Colon (tissue), 2 donors: ENCODE measurements at regions not wholly inside any gene's neighbourhood (a gene's known extent, or its start where the extent isn't known, plus 50 kb on each side); places are given as distances from the start of the nearest gene placed in this dataset.

ENCODE experiments used
- FAIRE-seq: peaks from 2 replicates; lab custom pipeline; 2012; peaks lifted over from hg19 to GRCh38; lab: Jason Lieb, UNC
- donor health status: control.
- donor health status: control.

- FAIRE-seq: no peak
Observed at GRCh38 chr13:59546178-59546577, 617.5 kb downstream of the DIAPH3 start.

- FAIRE-seq: no peak
Observed at GRCh38 chr13:59547950-59548349, 615.8 kb downstream of the DIAPH3 start.

GRCh38 chr13:59562924-59563323, 600.8 kb downstream of the DIAPH3 start:
- no peak for FAIRE-seq

DNA sequence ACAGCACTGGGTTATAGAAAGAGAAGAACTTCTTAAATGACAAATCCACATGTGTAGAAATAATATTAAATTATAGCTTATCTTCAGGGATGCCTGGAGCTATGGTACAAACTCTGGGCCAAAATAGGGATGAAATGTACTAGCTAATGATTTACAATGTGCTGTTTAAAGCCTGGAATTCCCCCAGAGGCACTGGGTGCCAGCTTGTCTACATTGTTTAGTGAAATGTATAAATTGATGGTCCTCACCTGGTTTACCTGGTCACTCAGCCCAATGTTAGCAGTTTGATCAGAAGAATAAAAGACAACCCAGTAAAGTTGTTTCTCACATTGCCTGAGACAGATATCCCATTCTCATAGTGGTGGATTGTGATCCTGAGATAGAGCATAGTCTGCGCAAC, 597.2 kb downstream of the DIAPH3 start:
- FAIRE-seq: no peak

GRCh38 chr13:59568306-59568705, 595.4 kb downstream of the DIAPH3 start:
- FAIRE-seq: no peak

DNA sequence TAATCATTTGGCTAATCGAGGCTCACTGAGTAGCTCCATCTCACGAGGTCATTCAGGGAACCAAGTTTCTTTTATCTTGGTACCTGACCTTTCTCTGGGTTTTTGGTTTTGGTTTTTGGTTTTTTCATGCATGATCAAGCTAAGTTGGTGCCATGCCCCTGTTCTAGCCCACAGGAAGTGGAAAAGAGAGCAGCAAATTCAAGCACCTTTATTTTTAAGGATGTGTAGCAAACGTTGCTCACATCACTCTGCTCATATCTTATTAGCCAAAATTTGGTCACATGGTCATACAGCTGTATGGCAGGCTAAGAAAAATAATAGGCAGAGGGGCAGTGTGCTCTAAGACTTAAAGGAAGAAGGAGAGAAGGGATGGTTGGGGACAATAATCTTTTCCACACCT, 593.5 kb downstream of the DIAPH3 start:
- FAIRE-seq: no peak

DNA sequence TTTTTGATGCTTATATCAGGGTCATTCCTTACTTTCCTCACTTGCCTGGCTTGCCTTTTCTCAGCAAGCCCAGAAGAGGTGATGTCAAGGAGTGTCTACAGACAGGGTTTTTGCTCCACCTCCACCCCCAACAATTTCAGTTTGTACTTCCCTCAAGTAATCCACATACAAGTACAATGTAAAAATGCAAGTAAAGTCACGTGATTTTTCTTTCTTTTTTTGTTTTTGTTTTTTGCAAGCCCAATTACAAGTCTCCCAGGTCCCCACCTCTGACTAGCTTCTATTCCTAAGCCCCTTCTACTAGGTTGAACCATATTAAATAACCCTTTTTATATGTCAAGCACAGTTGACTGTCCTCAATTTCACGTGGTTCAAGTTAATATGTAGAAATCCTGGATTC, 579.6 kb downstream of the DIAPH3 start:
- FAIRE-seq: no peak

- FAIRE-seq: no peak
Observed at GRCh38 chr13:59584761-59585670, 578.7 kb downstream of the DIAPH3 start.

DNA sequence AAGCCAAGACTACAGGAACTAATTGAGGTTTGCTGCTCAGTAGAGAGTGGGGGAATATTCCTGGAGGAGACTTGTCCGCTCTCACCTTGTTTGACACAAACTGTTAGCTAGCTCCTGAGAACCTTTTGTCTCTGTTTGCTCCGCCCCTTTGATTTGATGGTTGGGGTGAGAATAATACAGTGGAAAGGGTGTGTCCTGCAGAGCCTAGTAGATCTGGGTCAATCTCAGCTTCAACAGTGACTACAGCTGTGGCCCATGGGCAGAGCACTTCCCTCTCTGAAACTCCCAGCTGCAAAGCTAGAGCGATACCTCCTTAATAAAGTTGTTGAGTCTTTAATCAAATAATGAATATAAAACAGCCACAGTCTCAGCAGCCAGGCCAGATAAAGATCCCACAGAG, 576.7 kb downstream of the DIAPH3 start:
- FAIRE-seq: no peak

GRCh38 chr13:59587971-59588716, 575.6 kb downstream of the DIAPH3 start:
- no peak for FAIRE-seq

- no peak for FAIRE-seq
Observed at GRCh38 chr13:59588717-59589067, 575.0 kb downstream of the DIAPH3 start.

DNA sequence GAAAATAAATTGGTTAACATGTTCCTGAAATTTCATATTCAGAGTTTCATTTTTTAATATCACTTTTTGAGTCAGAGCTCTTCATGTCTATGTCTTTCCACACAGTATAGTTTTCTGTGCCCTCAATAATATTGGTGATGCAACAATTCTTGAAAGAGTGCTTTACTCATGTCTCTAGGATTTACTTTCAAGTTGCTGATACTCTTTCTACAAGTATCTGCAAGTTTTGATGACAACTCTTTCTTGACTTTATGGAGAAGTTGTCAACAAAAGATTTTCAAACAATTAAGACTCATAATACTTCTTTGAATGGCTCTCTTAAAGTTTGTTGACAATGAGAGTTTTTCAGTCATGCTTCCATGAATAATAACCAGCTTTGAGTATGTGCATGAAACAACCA, 561.7 kb downstream of the DIAPH3 start:
- FAIRE-seq: no peak

DNA sequence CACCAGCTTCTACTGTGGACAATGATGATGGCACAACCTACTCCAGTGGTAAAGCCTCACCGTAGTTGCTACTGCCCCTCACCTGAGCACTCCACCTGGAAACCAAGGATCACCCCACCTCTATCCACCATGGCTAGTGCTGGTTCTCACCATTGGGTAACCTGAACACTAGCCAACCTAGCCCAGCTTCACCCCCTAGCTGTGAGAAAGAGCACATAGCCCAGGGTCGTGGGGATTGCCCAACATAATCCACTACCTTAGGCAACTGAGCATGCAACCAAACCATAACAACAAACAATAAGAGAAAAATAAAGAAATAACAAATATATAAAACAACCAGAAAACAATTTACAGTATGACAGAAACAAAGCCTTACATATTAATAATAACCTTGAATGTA, 560.1 kb downstream of the DIAPH3 start:
- FAIRE-seq: no peak

DNA sequence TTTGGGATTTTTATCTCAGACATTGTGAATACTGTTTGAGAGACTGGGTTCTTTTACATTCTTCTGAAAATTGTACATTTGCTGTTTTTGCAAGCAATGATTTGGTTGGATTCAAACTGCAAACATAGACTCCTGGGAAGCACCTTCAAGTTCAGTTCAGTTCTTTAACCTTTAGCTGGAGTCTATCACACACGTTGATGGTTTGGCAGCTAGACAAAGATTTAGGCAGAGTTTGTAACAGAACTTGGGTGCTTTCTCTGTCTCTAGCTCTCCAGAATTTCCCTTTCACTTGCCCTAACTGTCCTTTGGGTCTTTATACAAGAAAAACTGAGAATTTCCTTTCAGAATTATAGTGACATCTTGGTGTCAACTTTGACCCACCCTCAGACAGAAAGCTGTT, 556.6 kb downstream of the DIAPH3 start:
- no peak for FAIRE-seq

GRCh38 chr13:59607780-59608233, 555.9 kb downstream of the DIAPH3 start:
- FAIRE-seq: no peak

DNA sequence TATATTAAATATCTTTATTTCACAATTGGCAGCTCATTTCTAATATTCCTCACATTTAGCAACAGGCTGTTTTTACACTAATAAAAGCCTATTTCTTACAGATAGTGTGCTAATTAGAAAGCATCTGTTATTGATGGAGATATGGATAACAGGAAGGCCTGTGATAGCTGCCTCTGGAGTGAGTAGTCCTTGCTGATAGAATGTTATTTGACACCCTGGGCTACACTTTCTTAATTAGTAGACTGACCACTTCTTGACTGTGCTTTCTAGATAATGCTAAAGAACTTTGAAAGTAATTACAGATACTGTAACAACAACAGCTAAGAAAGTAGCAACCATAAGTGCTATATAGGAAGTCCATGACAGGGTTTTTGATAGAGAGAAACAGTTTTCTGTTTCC, 554.3 kb downstream of the DIAPH3 start:
- FAIRE-seq: no peak
